H54 (cell line): ENCODE measurements at regions not wholly inside any gene's neighbourhood (a gene's known extent, or its start where the extent isn't known, plus 50 kb on each side); places are given as distances from the start of the nearest gene placed in this dataset.

ENCODE experiments used
- DNase-seq: peaks from one replicate; pipeline ENCODE4 v3.0.0; 2011; ENCODE audit warnings: low spot score, mixed read lengths; ENCODE audit not compliant: insufficient read length
- FAIRE-seq: peaks from 3 replicates; lab custom pipeline; 2011; peaks lifted over from hg19 to GRCh38; lab: Jason Lieb, UNC
- POLR2A ChIP-seq: IDR thresholded peaks from 2 replicates; pipeline ENCODE4 v1.6.1; 2011; ENCODE audit warnings: low read depth, mild to moderate bottlenecking, low read length

DNA sequence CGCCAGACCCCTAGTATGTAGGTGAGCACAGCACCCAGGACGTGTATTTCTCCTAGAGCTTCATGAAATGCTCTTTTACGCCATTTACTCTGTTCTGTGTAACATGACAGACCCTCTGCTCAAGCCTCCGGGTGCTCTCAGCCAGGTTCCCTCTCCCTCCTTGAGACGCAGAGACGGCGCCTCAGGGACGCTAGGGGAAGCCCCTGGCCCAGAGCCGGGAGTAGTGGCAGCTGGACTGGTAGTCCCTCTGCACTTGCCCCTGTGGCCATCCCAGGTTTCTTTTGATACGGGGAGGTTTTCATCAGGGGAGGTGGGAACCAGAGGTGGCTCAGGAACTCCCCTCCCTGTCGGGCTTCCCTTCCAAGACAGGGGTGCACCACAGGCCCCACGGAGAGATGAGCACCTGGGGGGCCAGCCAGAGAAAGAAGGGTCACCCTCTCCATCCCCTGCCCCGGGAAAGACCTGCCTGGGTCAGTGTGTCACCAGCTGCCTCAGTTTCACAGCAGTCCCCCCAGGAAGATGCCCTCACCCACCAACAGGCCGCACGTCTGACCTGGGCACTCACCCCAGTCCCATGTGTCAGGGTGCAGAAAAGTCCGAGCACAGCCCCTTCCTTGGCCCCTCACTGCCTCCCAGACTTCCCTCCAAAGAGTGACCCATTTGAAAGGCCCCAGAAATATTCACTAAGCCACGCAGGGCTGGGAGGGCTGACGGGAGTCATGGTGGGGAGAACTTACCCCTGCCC, 58.1 kb upstream of the AFDN start:
- no peak for TF ChIP-seq POLR2A
- FAIRE-seq (no peak), DNase-seq (no peak)

DNA sequence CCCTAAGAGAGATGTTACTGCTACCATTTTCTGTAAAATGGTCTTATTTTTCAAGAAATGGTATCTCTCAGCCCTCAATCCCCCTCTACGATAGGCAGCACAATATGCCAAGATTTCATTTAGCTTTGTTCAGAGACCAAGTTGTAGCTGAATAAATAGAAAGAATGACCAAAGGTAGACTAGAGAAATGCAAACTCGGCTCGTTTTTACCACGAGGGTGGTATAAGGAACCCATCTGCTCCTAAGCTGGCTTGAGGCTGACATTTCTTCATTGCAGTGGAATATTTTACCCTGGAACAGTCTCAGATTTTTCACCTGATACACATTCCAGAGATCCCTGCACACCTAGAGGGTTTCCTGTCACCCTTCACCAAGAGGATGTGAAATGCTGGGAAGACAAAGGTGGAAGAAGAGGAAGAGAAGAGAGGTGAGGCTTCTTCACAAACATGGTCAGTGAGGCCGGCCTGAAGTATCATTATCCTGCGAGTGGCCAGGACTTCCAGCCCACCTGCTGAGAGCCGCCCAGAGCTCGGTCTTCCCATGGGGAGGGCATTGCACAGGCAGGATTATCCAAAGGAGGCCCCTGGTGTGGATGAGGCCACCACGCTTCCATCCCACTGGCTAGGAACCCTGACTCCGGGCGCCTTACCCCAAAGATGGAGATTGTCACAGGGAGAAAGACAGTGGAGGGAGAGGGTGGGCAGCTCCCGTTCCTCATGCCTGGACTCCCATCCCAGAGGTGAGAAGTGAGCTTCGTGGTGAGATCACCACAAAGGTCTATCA, 57.1 kb upstream of the AFDN start:
- DNase-seq (no peak), FAIRE-seq (no peak)
- no peak for TF ChIP-seq POLR2A

DNA sequence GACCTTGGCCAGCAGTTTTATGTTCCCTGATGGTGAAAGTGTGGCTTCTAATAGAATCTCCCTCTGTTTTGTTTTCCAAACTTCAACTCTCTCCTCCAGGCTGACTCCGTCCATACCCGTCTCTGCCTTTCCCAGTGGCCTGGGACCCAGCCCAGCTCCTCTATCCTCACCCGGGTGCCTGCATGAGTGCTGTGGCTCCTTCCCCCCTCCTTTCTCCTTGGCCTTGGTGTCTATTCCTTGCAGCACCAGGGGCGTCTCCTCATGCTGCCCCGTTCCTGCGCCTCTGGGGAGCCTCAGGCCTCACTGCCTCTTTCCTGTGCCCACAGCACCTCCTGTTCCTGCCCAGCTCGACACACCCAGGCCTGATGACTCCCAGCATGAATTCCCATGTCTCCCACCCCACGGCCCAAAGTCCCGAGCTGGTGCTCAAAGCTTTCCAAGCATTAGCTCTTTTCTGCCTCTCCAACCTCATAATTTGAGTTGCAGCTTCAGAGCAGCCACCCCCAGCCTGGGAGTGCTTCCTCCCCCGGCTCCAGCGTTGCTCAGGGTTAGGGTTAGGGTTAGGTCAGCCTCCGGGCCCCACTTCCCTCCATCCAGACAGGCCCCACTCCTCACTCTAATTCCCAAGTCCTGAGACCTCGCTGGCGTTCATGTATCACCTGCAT, 56.3 kb upstream of the AFDN start:
- FAIRE-seq, result no peak
- no peak for DNase-seq
- no peak for TF ChIP-seq POLR2A

DNA sequence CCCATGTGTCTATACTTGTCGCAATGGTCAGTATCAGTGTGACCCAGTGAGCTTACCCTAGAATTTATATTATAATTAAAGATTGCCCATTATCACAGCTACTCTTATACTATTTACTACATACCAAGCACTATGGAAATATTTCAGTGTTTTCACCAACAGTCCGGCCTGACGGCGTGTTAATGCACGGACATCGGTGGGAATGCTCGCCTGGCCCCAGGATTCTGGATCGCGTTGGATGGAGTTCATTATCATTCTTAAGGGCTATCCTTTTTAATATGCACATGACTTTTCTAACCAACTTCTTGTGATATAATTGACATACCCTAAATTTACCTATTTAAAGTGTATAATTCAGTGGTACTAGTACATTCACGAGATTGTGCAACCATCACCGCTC, 51.8 kb upstream of the AFDN start:
- DNase-seq (no peak), FAIRE-seq (no peak)
- no peak for TF ChIP-seq POLR2A

DNA sequence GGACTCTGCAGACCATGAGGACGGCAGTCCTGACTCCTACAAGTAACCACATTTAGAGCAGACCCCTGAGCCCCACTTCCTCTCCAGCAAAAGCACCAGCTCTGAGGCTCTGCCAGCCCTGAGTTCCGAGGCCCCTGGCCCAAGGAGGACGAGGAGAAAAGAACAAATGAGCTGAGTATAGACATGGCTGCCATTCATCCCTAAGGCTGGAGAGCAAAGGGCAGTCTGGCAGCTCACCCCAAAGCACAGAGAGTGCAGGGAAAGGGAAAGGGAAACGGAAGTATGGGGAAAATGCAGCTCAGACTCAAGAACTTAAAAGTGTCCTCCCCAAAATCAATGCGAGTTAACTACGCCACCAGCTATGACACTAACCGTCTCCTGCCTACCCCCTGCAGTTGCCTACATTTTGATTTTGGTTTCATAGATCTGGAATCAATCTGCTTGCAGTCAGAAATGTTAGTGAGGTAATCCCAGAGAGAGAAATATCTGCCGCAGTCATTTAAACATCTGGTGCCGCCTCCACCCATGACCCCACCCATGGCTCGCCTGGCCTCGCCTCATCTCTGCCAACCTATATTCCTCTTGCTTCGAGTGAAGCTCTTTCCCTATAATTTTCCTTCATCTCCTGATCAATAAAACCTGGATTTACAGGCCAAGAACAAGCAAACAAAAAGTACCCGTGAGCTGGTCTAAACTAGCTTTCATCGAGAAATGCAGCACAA, 49.6 kb upstream of the AFDN start:
- TF ChIP-seq POLR2A, result no peak
- DNase-seq (no peak), FAIRE-seq (no peak)
